GM21737 (cell line): ENCODE measurements at regions not wholly inside any gene's neighbourhood (a gene's known extent, or its start where the extent isn't known, plus 50 kb on each side); places are given as distances from the start of the nearest gene placed in this dataset.
A peak's percentile ranks its signal among the peaks of the same experiment; 100 is the strongest.
"Not testable (repeated sequence)": the region's sequence is repeated elsewhere in the genome, so short reads cannot be mapped to it uniquely, and the experiment has no call there.

ENCODE experiments used
- ATAC-seq: cut with Tn5 transposase; IDR thresholded peaks from one replicate; pipeline ENCODE4 v1.9.1; 2021; ENCODE audit warnings: mild to moderate bottlenecking, moderate library complexity; ENCODE audit not compliant: unreplicated experiment

DNA sequence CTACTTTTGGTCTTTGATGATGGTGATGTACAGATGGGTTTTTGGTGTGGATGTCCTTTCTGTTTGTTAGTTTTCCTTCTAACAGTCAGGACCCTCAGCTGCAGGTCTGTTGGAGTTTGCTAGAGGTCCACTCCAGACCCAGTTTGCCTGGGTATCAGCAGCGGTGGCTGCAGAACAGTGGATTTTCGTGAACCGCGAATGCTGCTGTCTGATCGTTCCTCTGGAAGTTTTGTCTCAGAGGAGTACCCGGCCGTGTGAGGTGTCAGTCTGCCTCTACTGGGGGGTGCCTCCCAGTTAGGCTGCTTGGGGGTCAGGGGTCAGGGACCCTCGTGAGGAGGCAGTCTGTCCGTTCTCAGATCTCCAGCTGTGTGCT is 56.6 kb upstream of the TNFAIP8 start:
- not testable (repeated sequence) for ATAC-seq

DNA sequence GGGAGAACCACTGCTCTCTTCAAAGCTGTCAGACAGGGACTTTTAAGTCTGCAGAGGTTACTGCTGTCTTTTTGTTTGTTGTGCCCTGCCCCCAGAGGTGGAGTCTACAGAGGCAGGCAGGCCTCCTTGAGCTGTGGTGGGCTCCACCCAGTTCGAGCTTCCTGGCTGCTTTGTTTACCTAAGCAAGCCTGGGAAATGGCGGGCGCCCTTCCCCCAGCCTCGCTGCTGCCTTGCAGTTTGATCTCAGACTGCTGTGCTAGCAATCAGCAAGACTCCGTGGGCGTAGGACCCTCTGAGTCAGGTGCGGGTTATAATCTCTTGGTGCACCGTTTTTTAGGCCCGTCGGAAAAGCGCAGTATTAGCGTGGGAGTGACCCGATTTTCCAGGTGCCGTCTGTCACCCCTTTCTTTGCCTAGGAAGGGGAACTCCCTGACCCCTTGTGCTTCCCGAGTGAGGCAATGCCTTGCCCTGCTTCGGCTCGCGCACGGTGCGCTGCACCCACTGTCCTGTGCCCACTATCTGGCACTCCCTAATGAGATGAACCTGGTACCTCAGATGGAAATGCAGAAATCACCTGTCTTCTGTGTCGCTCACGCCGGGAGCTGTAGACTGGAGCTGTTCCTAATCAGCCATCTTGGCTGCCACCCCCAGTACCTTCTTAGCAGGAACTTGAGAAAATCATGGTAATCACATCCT is 56.1 kb upstream of the TNFAIP8 start:
- not testable (repeated sequence) for ATAC-seq

DNA sequence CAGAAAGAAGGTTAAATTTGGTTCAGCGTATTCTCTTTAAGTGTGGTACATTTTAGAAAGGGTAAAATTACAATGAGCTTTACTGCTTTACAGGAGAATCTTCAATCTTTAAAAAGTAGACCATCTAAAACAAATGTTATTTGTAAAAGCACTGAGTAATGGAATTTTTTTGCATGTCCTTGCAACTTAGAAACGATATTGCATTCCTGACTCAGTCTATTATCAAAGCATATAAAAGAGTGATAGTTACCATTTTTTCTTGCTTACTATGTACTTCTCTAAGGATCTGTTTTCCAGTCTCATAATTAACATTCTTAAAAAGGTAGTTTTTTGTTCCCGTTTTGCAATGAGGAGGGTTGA is 55.5 kb upstream of the TNFAIP8 start:
- ATAC-seq = no peak

DNA sequence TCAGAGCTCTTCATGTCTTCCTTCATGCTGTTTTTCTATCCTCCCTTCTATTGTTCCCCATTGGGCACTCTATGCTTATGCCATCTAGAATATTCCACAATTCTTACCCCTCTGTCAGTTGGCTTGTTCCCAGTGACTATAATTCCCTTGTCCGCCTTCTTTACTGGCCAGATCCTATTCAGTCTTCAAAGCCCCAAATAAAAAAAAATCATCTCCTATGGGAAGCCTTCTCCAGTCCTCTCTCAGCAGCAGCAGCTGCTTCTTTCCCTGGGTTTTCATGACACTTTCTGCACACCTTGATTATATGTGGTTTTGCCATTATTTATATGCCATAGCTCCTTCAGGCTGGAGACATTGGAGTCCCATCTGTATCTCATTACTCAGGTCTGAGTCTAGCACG is 54.6 kb upstream of the TNFAIP8 start:
- no peak for ATAC-seq

DNA sequence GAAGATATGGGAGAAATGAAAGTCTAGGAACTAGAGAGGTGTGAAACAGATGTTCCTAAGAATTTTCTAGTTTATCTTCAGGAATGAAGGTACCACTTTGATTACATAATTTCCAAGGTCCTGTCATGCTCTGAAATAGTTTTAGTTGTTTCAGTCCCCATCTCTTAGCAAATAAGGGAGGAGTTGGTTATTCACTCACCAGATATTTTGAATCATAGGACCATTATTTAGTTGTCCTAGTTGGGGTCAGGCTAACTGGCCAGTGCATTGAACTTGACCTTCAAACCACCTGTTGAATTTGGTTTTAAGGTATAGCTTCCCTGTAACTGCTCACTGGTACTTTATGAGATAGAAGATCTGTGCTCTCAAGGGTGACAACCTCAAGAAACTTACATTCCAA is 53.9 kb upstream of the TNFAIP8 start:
- ATAC-seq = no peak

DNA sequence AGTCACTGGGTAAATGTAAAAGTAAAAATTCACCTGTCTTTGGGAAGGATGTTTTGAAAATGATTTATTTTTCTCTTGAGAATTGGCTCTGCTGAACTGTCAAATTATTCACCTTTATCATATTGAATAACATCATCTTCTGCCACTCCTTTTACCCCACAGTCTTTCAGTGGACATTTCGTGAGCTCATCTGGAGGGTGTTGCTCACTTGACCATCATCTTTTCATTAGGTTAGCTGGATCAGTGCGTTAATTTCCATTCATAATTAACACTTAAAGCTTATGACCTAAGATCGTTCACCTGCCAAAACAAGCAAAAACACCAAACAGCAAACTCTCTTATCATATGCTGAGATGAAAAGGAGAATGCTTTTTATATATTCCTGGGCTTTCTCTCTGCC is 53.4 kb upstream of the TNFAIP8 start:
- ATAC-seq = no peak

DNA sequence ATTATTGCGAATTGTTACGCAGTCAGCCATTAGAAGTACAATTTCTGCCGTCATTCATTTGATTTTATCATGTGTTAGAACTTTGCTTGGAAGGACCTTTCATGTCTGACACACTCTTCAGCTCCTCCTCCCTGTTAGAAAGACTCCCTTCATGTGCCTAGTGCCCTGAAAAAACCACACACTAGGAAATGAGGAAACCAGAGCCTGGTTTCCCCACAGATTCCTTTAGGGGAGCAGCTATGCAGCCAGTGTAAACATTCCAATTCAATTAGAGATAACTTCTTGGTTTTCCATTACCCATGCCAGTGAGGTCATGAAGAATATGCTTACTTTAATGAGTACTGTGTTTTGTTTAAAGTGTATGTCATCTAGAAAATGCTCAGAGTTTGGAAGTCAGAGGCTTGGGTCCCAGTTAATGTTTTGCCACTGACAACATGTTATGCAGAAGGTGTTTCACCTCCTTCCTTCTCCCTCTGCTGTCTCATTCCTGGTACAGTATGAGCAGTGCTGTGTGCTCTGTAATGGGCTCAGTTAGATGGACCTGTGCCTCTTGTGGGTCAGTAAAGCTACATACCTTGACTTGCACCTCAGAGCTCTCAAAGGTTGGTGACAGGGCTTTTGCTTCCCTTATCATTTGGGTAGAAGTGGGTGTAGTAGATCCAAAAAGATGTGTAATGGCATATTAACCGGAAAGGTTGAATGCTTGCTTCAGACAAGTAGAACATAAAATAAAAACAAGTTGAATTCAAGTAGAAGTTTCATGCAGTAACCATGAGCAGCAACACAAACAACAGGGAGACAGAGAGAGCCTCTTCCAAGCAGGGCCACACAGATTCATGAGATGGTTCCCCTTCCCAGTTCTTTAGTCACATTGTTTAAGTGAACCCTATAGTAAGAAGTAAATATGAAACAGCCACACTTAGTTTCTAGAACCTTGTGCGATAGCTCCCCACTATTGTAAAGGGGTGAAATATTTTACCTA is 52.6 kb upstream of the TNFAIP8 start:
- ATAC-seq = peak; percentile 51

DNA sequence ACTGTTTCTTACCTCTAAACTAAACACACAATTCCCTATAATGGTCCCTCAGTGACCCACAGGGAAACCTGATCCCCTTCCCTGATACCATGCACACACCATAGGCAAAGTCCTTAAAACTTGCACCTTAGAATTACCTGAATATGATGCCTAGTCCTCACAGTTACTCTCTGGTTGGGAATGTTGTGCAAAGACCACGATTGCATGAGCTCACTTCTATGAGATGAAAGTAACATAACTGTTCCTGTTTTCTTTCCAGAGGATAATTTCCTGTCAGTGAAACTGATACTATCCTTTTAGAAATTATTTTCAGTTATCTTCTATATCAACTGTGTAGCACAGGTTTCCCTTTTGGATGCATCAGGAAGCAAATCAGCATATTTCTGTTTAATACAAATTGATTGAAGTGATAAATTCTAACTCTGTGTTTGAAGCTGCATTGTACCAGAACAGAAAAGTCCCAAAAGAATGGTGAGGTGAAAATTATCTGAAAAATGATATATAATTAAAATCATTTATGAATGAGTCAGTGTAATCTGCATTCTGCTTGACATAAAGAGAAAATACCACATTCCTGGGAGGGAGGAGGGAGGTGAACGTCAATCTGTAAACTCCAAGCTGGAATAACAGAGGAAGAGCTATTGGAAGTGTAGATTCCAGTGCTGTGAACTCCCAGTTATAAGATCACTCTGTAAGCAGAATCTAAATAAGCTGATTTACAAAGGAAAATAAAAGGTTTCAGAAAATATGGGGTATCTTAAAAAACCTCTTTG is 51.2 kb upstream of the TNFAIP8 start:
- ATAC-seq = no peak
